Panc1 (cell line): ENCODE measurements at regions not wholly inside any gene's neighbourhood (a gene's known extent, or its start where the extent isn't known, plus 50 kb on each side); places are given as distances from the start of the nearest gene placed in this dataset.

Experiments used
- ATAC-seq: fragments of 200-7000 bp; cut with Tn5 transposase; 2 replicates; pipeline ENCODE4 v1.9.1; 2020; ENCODE audit warnings: mild to moderate bottlenecking, moderate library complexity
- BruUV-seq: library from RNA; stranded (reverse); fragments of 400-500 nt; replicated peaks from 2 replicates; lab custom pipeline; 2021; lab: Mats Ljungman, UMichigan
- CTCF ChIA-PET: fragments of 300-600 bp; sonication (Branson Sonifier 250); formaldehyde crosslinking; loops from one replicate; lab custom pipeline; 2022; ENCODE audit warnings: antibody characterized with exemption; lab: Charles Lee
- POLR2A ChIA-PET: fragments of 300-600 bp; sonication (Branson Sonifier 250); formaldehyde crosslinking; loops from one replicate; lab custom pipeline; 2022; ENCODE audit warnings: antibody characterized with exemption; lab: Charles Lee
- DNase-seq: peaks from one replicate; pipeline ENCODE4 v3.0.0-alpha.2; 2010; ENCODE audit warnings: low read depth, low spot score
- H3K27ac ChIP-seq: 2 replicates; pipeline ENCODE4 v1.5.1; 2011; ENCODE audit warnings: mild to moderate bottlenecking, low read length, inconsistent platforms
- H3K27me3 ChIP-seq: fragments of 200-500 bp; sonication (Bioruptor generic); 2 replicates; pipeline ENCODE4 v1.6.0; 2014; ENCODE audit warnings: low read length, inconsistent platforms; ENCODE audit not compliant: control insufficient read depth, insufficient read depth
- H3K36me3 ChIP-seq: fragments of 200-500 bp; sonication (Bioruptor generic); 2 replicates; pipeline ENCODE4 v1.5.1; 2014; ENCODE audit warnings: inconsistent platforms, mild to moderate bottlenecking, low read length, moderate library complexity; ENCODE audit not compliant: control insufficient read depth, insufficient read depth
- H3K4me1 ChIP-seq: 2 replicates; pipeline ENCODE4 v1.5.1; 2011; ENCODE audit warnings: inconsistent platforms, mild to moderate bottlenecking, low read length, moderate library complexity; ENCODE audit not compliant: control insufficient read depth, insufficient read depth
- H3K4me3 ChIP-seq, 2 experiments: 2 replicates each; pipeline ENCODE4 v1.5.1; 2011 to 2012; ENCODE audit warnings: low read depth in 2 of 2, low read length in 2 of 2, mild to moderate bottlenecking in 2 of 2, inconsistent platforms in 1 of 2, moderate library complexity in 1 of 2
- H3K9me3 ChIP-seq: fragments of 200-500 bp; sonication (Bioruptor generic); 2 replicates; pipeline ENCODE4 v1.5.1; 2014; ENCODE audit warnings: low read depth, mild to moderate bottlenecking, inconsistent platforms, low read length, moderate library complexity; ENCODE audit not compliant: control insufficient read depth, insufficient read depth
- CTCF ChIP-seq: fragments of 450-650 bp; IDR thresholded peaks from 2 replicates; pipeline ENCODE4 v1.5.1; 2017; ENCODE audit warnings: mild to moderate bottlenecking
- POLR2AphosphoS5 ChIP-seq: IDR thresholded peaks from 2 replicates; pipeline ENCODE4 v1.6.1; 2012; ENCODE audit warnings: mild to moderate bottlenecking, low read depth, low read length, moderate library complexity
- REST ChIP-seq, 2 experiments: IDR thresholded peaks; 2 replicates each; pipeline ENCODE4 v1.6.1; 2011 to 2012; ENCODE audit warnings: low read depth in 2 of 2, control low read depth in 1 of 2, low read length in 1 of 2, mild to moderate bottlenecking in 1 of 2, moderate library complexity in 1 of 2; ENCODE audit not compliant: insufficient read depth in 1 of 2
- SIN3A ChIP-seq: IDR thresholded peaks from 2 replicates; pipeline ENCODE4 v1.6.1; 2012; ENCODE audit warnings: low read depth, mild to moderate bottlenecking, low read length, moderate library complexity, borderline replicate concordance; ENCODE audit not compliant: insufficient read depth
- TCF7L2 ChIP-seq: IDR thresholded peaks from 2 replicates; pipeline ENCODE4 v1.6.1; 2011; ENCODE audit warnings: mild to moderate bottlenecking, low read depth, low read length, inconsistent platforms
- in situ Hi-C: cut with HindIII; loops from 2 replicates; pipeline ENCODE4 v1.10.0; 2016; ENCODE audit warnings: low sequenced_read_pairs, low pct_unique_long_range_greater_than_20kb
- intact Hi-C: fragments of 100-400 bp; cut with micrococcal nuclease; formaldehyde crosslinking; loops from one replicate; pipeline ENCODE4 v1.10.0; 2022; ENCODE audit not compliant: unreplicated experiment

- Histone ChIP-seq H3K9me3 (no peaks in the 10 kb centered on the region), H3K27me3 (no peaks in the 10 kb centered on the region), H3K36me3 (no peaks in the 10 kb centered on the region; the same call in 1 of the 2 replicates), H3K4me3 (no peak overlapping the region), H3K27ac (no peak overlapping the region), H3K4me1 (no peaks in the 10 kb centered on the region)
- ChIA-PET CTCF (no interaction called here), POLR2A (no interaction called here)
- TF ChIP-seq SIN3A (no peak), CTCF (no peak), REST (IDR thresholded peaks at IDR 0.05; ENCODE audit: insufficient read depth in 1 of 2, low read depth in 2 of 2, low read length in 1 of 2) (no peak), TCF7L2 (no peak), POLR2AphosphoS5 (no peak)
- ATAC-seq (no peak), DNase-seq (no peak)
- intact Hi-C loops (no loop called here), in situ Hi-C loops (no loop called here)
- BruUV-seq = no TSS peak
Observed at GRCh38 chr18:1229634-1230033, 325.0 kb downstream of the ADCYAP1 start.

- H3K27ac ChIP-seq = no peak overlapping the region
- BruUV-seq = no TSS peak
- in situ Hi-C loops = no loop called here
- intact Hi-C loops = loop anchor here (2.0 kb wide), 1 partner anchor 20 kb away; no protein-coding TSS in a partner anchor
- H3K9me3 ChIP-seq = no peaks in the 10 kb centered on the region
- no peak overlapping the region for H3K4me3 ChIP-seq
- no peaks in the 10 kb centered on the region; the same call in 1 of the 2 replicates for H3K36me3 ChIP-seq
- H3K4me1 ChIP-seq = no peaks in the 10 kb centered on the region
- H3K27me3 ChIP-seq = no peaks in the 10 kb centered on the region
- ATAC-seq (no peak), DNase-seq (no peak)
- ChIA-PET CTCF (no interaction called here), POLR2A (no interaction called here)
- no peak for TF ChIP-seq REST (IDR thresholded peaks at IDR 0.05; ENCODE audit: insufficient read depth in 1 of 2, low read depth in 2 of 2, low read length in 1 of 2)
- TF ChIP-seq CTCF = no peak
- no peak for TF ChIP-seq TCF7L2
- TF ChIP-seq SIN3A = no peak
Observed at GRCh38 chr18:1232867-1233266, 328.2 kb downstream of the ADCYAP1 start.
